HG02623 (cell line): ENCODE measurements at regions not wholly inside any gene's neighbourhood (a gene's known extent, or its start where the extent isn't known, plus 50 kb on each side); places are given as distances from the start of the nearest gene placed in this dataset.

Experiments
- ATAC-seq: cut with Tn5 transposase; IDR thresholded peaks from one replicate; pipeline ENCODE4 v1.9.1; 2021; ENCODE audit warnings: moderate library complexity; ENCODE audit not compliant: unreplicated experiment

GRCh38 chr2:204108330-204108751, 171.8 kb downstream of the ICOS start:
- ATAC-seq: peak; percentile 31

- ATAC-seq: no peak
Observed at GRCh38 chr2:204108781-204109295, 172.3 kb downstream of the ICOS start.

- no peak for ATAC-seq
Observed at GRCh38 chr2:204109681-204110080, 173.1 kb downstream of the ICOS start.

- ATAC-seq: peak; percentile 86
Observed at GRCh38 chr2:204110338-204110741, 173.8 kb downstream of the ICOS start.

GRCh38 chr2:204110751-204111516, 174.4 kb downstream of the ICOS start:
- ATAC-seq: no peak

GRCh38 chr2:204112084-204112770, 175.7 kb downstream of the ICOS start:
- ATAC-seq: no peak

GRCh38 chr2:204114295-204115136, 178.0 kb downstream of the ICOS start:
- ATAC-seq: no peak

- ATAC-seq: no peak
Observed at GRCh38 chr2:204115137-204116056, 178.8 kb downstream of the ICOS start.

- ATAC-seq: no peak
Observed at GRCh38 chr2:204116159-204116792, 179.7 kb downstream of the ICOS start.

GRCh38 chr2:204122425-204122824, 185.9 kb downstream of the ICOS start:
- ATAC-seq: no peak

- no peak for ATAC-seq
Observed at GRCh38 chr2:204124140-204124750, 187.7 kb downstream of the ICOS start.

GRCh38 chr2:204126705-204127104, 190.1 kb downstream of the ICOS start:
- no peak for ATAC-seq

- no peak for ATAC-seq
Observed at GRCh38 chr2:204127238-204127637, 190.7 kb downstream of the ICOS start.

GRCh38 chr2:204129591-204130294, 193.2 kb downstream of the ICOS start:
- no peak for ATAC-seq

GRCh38 chr2:204131621-204132020, 195.1 kb downstream of the ICOS start:
- no peak for ATAC-seq

GRCh38 chr2:204133476-204133875, 196.9 kb downstream of the ICOS start:
- ATAC-seq: no peak

- ATAC-seq: no peak
Observed at GRCh38 chr2:204134421-204134820, 197.9 kb downstream of the ICOS start.

- ATAC-seq: no peak
Observed at GRCh38 chr2:204135752-204136151, 199.2 kb downstream of the ICOS start.

GRCh38 chr2:204138206-204138605, 201.6 kb downstream of the ICOS start:
- ATAC-seq: no peak
